Fibroblast of pulmonary artery (primary cell): ENCODE measurements at regions not wholly inside any gene's neighbourhood (a gene's known extent, or its start where the extent isn't known, plus 50 kb on each side); places are given as distances from the start of the nearest gene placed in this dataset.
"Not testable (repeated sequence)": the region's sequence is repeated elsewhere in the genome, so short reads cannot be mapped to it uniquely, and the experiment has no call there.

Experiments
- DNase-seq: peaks from one replicate; pipeline ENCODE4 v3.0.0-alpha.2; 2010; ENCODE audit warnings: low read depth
- H3K4me3 ChIP-seq: replicated peaks from 2 replicates; pipeline ENCODE4 v1.5.1; 2011; ENCODE audit warnings: low read depth, mild to moderate bottlenecking, control low read depth, low read length, moderate library complexity

GRCh38 chr16:29094729-29095624, 110.1 kb downstream of the LAT start:
- not testable (repeated sequence) for H3K4me3 ChIP-seq, DNase-seq

GRCh38 chr16:29094325-29094724, 109.5 kb downstream of the LAT start:
- not testable (repeated sequence) for H3K4me3 ChIP-seq, DNase-seq

GRCh38 chr16:29089679-29090078, 104.8 kb downstream of the LAT start:
- not testable (repeated sequence) for DNase-seq, H3K4me3 ChIP-seq

- not testable (repeated sequence) for H3K4me3 ChIP-seq, DNase-seq
Observed at GRCh38 chr16:29087673-29088072, 102.8 kb downstream of the LAT start.

GRCh38 chr16:29081829-29082639, 97.2 kb downstream of the LAT start:
- H3K4me3 ChIP-seq = peak overlapping the region; percentile 38
- peak; percentile 2 for DNase-seq

- peak overlapping the region; percentile 49 for H3K4me3 ChIP-seq
- DNase-seq = peak; percentile 48
Observed at GRCh38 chr16:29074554-29075402, 89.9 kb downstream of the LAT start.

- DNase-seq, H3K4me3 ChIP-seq: not testable (repeated sequence)
Observed at GRCh38 chr16:29062235-29062634, 77.4 kb downstream of the LAT start.

GRCh38 chr16:29061467-29061921, 76.6 kb downstream of the LAT start:
- not testable (repeated sequence) for DNase-seq, H3K4me3 ChIP-seq

GRCh38 chr16:29060022-29060810, 75.4 kb downstream of the LAT start:
- DNase-seq = not testable (repeated sequence)

GRCh38 chr16:29059575-29059974, 74.7 kb downstream of the LAT start:
- not testable (repeated sequence) for H3K4me3 ChIP-seq, DNase-seq

More at GRCh38 chr16:29060022-29060810, 75.4 kb downstream of the LAT start:
- H3K4me3 ChIP-seq = not testable (repeated sequence)
